ENCODE measurements at regions not wholly inside any gene's neighbourhood (a gene's known extent, or its start where the extent isn't known, plus 50 kb on each side); places are given as distances from the start of the nearest gene placed in this dataset.

- TF ChIP-seq CTCF (conservative IDR thresholded peaks at IDR 0.05 in 1 of 2, IDR thresholded peaks at IDR 0.05 in 1 of 2; ENCODE audit: extremely low read depth in 1 of 2, insufficient read depth in 1 of 2, low read depth in 1 of 2, low read length in 2 of 2) (no peak), EZH2 (IDR thresholded peaks at IDR 0.05; ENCODE audit: borderline replicate concordance, low read length) (no peak)
These were observed 213.4 kb downstream of the RND3 start for GRCh38 chr2:150274108-150274507.
